Thyroid gland (tissue), 4 donors: ENCODE measurements at regions not wholly inside any gene's neighbourhood (a gene's known extent, or its start where the extent isn't known, plus 50 kb on each side); places are given as distances from the start of the nearest gene placed in this dataset. TPM values are rescaled to one million over a fixed set of nuclear protein-coding genes. Genes with fewer than 3 reads are reported as not detected.

Source experiments
- DNase-seq, 2 donors: peaks; one replicate each; pipeline ENCODE4 v3.0.0-alpha.2; 2019
- H3K27ac ChIP-seq, 3 donors: fragments of 200-600 bp; sonication (generic); 1 replicate in 2 of 3; 2 replicates in 1 of 3; pipeline ENCODE4 v1.5.1; 2016 to 2019; ENCODE audit warnings: mild to moderate bottlenecking in 1 of 3, moderate library complexity in 1 of 3
- H3K27me3 ChIP-seq: fragments of 200-600 bp; sonication (generic); one replicate; pipeline ENCODE4 v1.5.1; 2019
- H3K36me3 ChIP-seq, 2 donors: fragments of 200-600 bp; sonication (generic); one replicate each; pipeline ENCODE4 v1.5.1; 2016 to 2019
- H3K4me1 ChIP-seq, 2 donors: fragments of 200-600 bp; sonication (generic); one replicate each; pipeline ENCODE4 v1.5.1; 2017 to 2019
- H3K4me3 ChIP-seq, 3 donors: fragments of 200-600 bp; sonication (generic); replicated peaks in 1 of 3; 1 replicate in 2 of 3; 2 replicates in 1 of 3; pipeline ENCODE4 v1.5.1; 2016; ENCODE audit warnings: mild to moderate bottlenecking in 1 of 3
- H3K9me3 ChIP-seq: fragments of 200-600 bp; sonication (generic); one replicate; pipeline ENCODE4 v1.5.1; 2017
- CTCF ChIP-seq, 6 experiments: fragments of 200-600 bp in 3 of 6; fragments of 450-650 bp in 3 of 6; sonication (generic) in 3 of 6; IDR thresholded peaks; one replicate each; pipeline ENCODE4 v1.5.1; 2016 to 2019; ENCODE audit warnings: antibody characterized with exemption in 6 of 6, mild to moderate bottlenecking in 2 of 6, inconsistent platforms in 1 of 6, moderate library complexity in 1 of 6
- POLR2A ChIP-seq, 2 donors: fragments of 450-650 bp; IDR thresholded peaks; one replicate each; pipeline ENCODE4 v1.6.1; 2017; ENCODE audit warnings: antibody characterized with exemption in 2 of 2, mild to moderate bottlenecking in 2 of 2, moderate library complexity in 1 of 2
- WGBS, 2 donors: methylation state at CpG; one replicate each; pipeline ENCODE4 v1.1.5; 2017; 5-methylcytosine and 5-hydroxymethylcytosine counted together
- intact Hi-C: fragments of 100-400 bp; cut with DNase I; formaldehyde crosslinking; loops from one replicate; pipeline ENCODE4 v1.15.1; 2023
- small RNA-seq: library from RNA; depleted of rRNA; stranded (forward); fragments of <200 nt; gene quantifications from one replicate; pipeline ENCODE3, GENCODE V24; 2016

- no peak for DNase-seq
- Histone ChIP-seq H3K9me3 (no peaks in the 10 kb centered on the region), H3K4me3 (no peak overlapping the region), H3K27ac (no peak overlapping the region), H3K27me3 (no peaks in the 10 kb centered on the region), H3K36me3 (no peaks in the 10 kb centered on the region), H3K4me1 (no peaks in the 10 kb centered on the region)
- intact Hi-C loops, result no loop called here
- WGBS, 2 donors, result 89 to 92% methylated on average over 4 of the region's 4 CpGs
- TF ChIP-seq CTCF (IDR thresholded peaks at IDR 0.05), result no peak
- TF ChIP-seq POLR2A (IDR thresholded peaks at IDR 0.05), result no peak
Measured at GRCh38 chr1:244914761-244915160, 50.4 kb upstream of the HNRNPU start.

Small RNAs in the stretch of these regions (small RNA-seq; reads per million reads assigned to genes)
- gene RNU6-1089P (not detected), gene RNU6-947P (not detected), gene RNU6-999P (not detected)
